IMR-90 (cell line): ENCODE measurements at regions not wholly inside any gene's neighbourhood (a gene's known extent, or its start where the extent isn't known, plus 50 kb on each side); places are given as distances from the start of the nearest gene placed in this dataset.

Source experiments
- ATAC-seq: fragments of 200-7000 bp; cut with Tn5 transposase; 2 replicates; pipeline ENCODE4 v1.9.1; 2020; ENCODE audit warnings: low read depth, mild to moderate bottlenecking, moderate library complexity
- BruUV-seq: library from RNA; stranded (reverse); fragments of 400-500 nt; replicated peaks from 2 replicates; lab custom pipeline; 2021; lab: Mats Ljungman, UMichigan
- CTCF ChIA-PET: fragments of 300-600 bp; formaldehyde crosslinking; extraction: SDS; loops from one replicate; lab custom pipeline; 2021; ENCODE audit warnings: antibody characterized with exemption; lab: Yijun Ruan, JAX
- POLR2A ChIA-PET: fragments of 300-600 bp; sonication (Branson Sonifier 250); formaldehyde crosslinking; loops from one replicate; lab custom pipeline; 2022; ENCODE audit warnings: antibody characterized with exemption; ENCODE audit not compliant: unreplicated experiment; lab: Charles Lee
- DNase-seq: peaks from one replicate; pipeline ENCODE4 v3.0.0; 2013
- H2AFZ ChIP-seq: replicated peaks from 2 replicates; pipeline ENCODE3; 2013; ENCODE audit warnings: low read length, mild to moderate bottlenecking; ENCODE audit not compliant: poor library complexity
- H2AK5ac ChIP-seq: 2 replicates; pipeline ENCODE4 v1.6.1; 2013; ENCODE audit warnings: low read depth, low read length, inconsistent platforms
- H2AK9ac ChIP-seq: replicated peaks from 2 replicates; pipeline ENCODE3; 2013; ENCODE audit warnings: mild to moderate bottlenecking, low read depth, low read length, moderate library complexity; ENCODE audit not compliant: poor library complexity
- H2BK120ac ChIP-seq: 2 replicates; pipeline ENCODE4 v1.6.1; 2013; ENCODE audit warnings: low read depth, low read length, inconsistent platforms
- H2BK15ac ChIP-seq: 3 replicates; pipeline ENCODE4 v1.6.1; 2013; ENCODE audit warnings: low read depth, low read length, inconsistent platforms
- H2BK20ac ChIP-seq: 2 replicates; pipeline ENCODE4 v1.6.1; 2013; ENCODE audit warnings: low read depth, mild to moderate bottlenecking, inconsistent platforms, low read length, moderate library complexity
- H2BK5ac ChIP-seq: 2 replicates; pipeline ENCODE4 v1.6.1; 2013; ENCODE audit warnings: mild to moderate bottlenecking, low read depth, low read length, inconsistent platforms; ENCODE audit not compliant: poor library complexity, severe bottlenecking
- H3K14ac ChIP-seq: replicated peaks from 2 replicates; pipeline ENCODE4 v1.6.1; 2013; ENCODE audit warnings: low read depth, low read length, inconsistent platforms
- H3K18ac ChIP-seq: 2 replicates; pipeline ENCODE4 v1.6.1; 2013; ENCODE audit warnings: low read depth, low read length, control low read depth
- H3K23ac ChIP-seq: 2 replicates; pipeline ENCODE4 v1.6.1; 2013; ENCODE audit warnings: low read depth, low read length, inconsistent platforms
- H3K27ac ChIP-seq: 2 replicates; pipeline ENCODE4 v1.5.1; 2013; ENCODE audit warnings: mild to moderate bottlenecking, control low read depth, low read length; ENCODE audit not compliant: insufficient read depth
- H3K27me3 ChIP-seq: 2 replicates; pipeline ENCODE4 v1.6.1; 2013; ENCODE audit warnings: low read length; ENCODE audit not compliant: control insufficient read depth, insufficient read depth
- H3K36me3 ChIP-seq: 2 replicates; pipeline ENCODE4 v1.6.1; 2013; ENCODE audit warnings: low read length, mixed read lengths; ENCODE audit not compliant: control insufficient read depth, insufficient read depth
- H3K4ac ChIP-seq: 2 replicates; pipeline ENCODE4 v1.6.1; 2013; ENCODE audit warnings: low read depth, low read length, inconsistent platforms
- H3K4me1 ChIP-seq: 2 replicates; pipeline ENCODE4 v1.6.1; 2013; ENCODE audit warnings: low read length, mixed read lengths; ENCODE audit not compliant: control insufficient read depth, insufficient read depth
- H3K4me2 ChIP-seq: 2 replicates; pipeline ENCODE4 v1.6.1; 2013; ENCODE audit warnings: low read depth, mild to moderate bottlenecking, control low read depth, low read length, moderate library complexity
- H3K4me3 ChIP-seq: 2 replicates; pipeline ENCODE4 v1.5.1; 2013; ENCODE audit warnings: low read depth, mild to moderate bottlenecking, control low read depth, low read length, moderate library complexity; ENCODE audit not compliant: insufficient read depth
- H3K56ac ChIP-seq: 2 replicates; pipeline ENCODE4 v1.6.1; 2013; ENCODE audit warnings: low read length, inconsistent platforms; ENCODE audit not compliant: insufficient read depth; ENCODE audit errors: extremely low read depth
- H3K79me1 ChIP-seq, 2 experiments: 2 replicates each; pipeline ENCODE4 v1.6.1; 2013; ENCODE audit warnings: low read length in 2 of 2, inconsistent platforms in 1 of 2, low read depth in 1 of 2
- H3K9ac ChIP-seq: 2 replicates; pipeline ENCODE4 v1.6.1; 2013; ENCODE audit warnings: low read depth, low read length, control low read depth
- H3K9me1 ChIP-seq: 2 replicates; pipeline ENCODE4 v1.6.1; 2013; ENCODE audit warnings: low read length, inconsistent platforms; ENCODE audit not compliant: insufficient read depth
- H3K9me3 ChIP-seq: 2 replicates; pipeline ENCODE4 v1.6.1; 2013; ENCODE audit warnings: low read length; ENCODE audit not compliant: control insufficient read depth, insufficient read depth
- H4K20me1 ChIP-seq: 2 replicates; pipeline ENCODE4 v1.6.1; 2013; ENCODE audit warnings: low read length, inconsistent platforms; ENCODE audit not compliant: insufficient read depth
- H4K5ac ChIP-seq: 2 replicates; pipeline ENCODE4 v1.6.1; 2013; ENCODE audit warnings: mild to moderate bottlenecking, low read depth, low read length, control low read depth
- H4K8ac ChIP-seq, 2 experiments: 2 replicates each; pipeline ENCODE4 v1.6.1; 2013; ENCODE audit warnings: low read depth in 2 of 2, low read length in 2 of 2, control low read depth in 1 of 2, inconsistent platforms in 1 of 2
- H4K91ac ChIP-seq: 2 replicates; pipeline ENCODE4 v1.6.1; 2013; ENCODE audit warnings: low read depth, low read length, inconsistent platforms; ENCODE audit not compliant: insufficient read depth
- CTCF ChIP-seq: conservative IDR thresholded peaks from 2 replicates; pipeline ENCODE4 v1.5.1; 2012; ENCODE audit warnings: mild to moderate bottlenecking, low read depth, low read length, improper control_type of control experiment
- POLR2A ChIP-seq: IDR thresholded peaks from 2 replicates; pipeline ENCODE4 v1.6.1; 2012; ENCODE audit warnings: mild to moderate bottlenecking, low read depth, low read length
- RAD21 ChIP-seq: IDR thresholded peaks from 2 replicates; pipeline ENCODE4 v1.6.1; 2012; ENCODE audit warnings: low read length, improper control_type of control experiment
- SMC3 ChIP-seq: fragments of 150-350 bp; IDR thresholded peaks from 2 replicates; pipeline ENCODE4 v1.6.1; 2016; ENCODE audit warnings: low read depth, mild to moderate bottlenecking, antibody characterized with exemption, low read length, moderate library complexity
- WGBS, 2 experiments: methylation state at CpG; one replicate each; pipeline versions ENCODE4 v1.1.5 to v1.1.7; 2013; ENCODE audit warnings: missing lambda C conversion rate in 2 of 2; ENCODE audit not compliant: insufficient read length in 1 of 2; ENCODE audit errors: extremely low coverage in 2 of 2; 5-methylcytosine and 5-hydroxymethylcytosine counted together
- dilution Hi-C: fragments of 300-500 bp; cut with HindIII; formaldehyde crosslinking; loops from one replicate; pipeline ENCODE4 v1.14.3; 2018; ENCODE audit warnings: low sequenced_read_pairs; ENCODE audit not compliant: unreplicated experiment
- in situ Hi-C: fragments of 300-500 bp; cut with MboI; formaldehyde crosslinking; loops from 3 replicates; pipeline ENCODE4 v1.14.3; 2019; ENCODE audit warnings: low sequenced_read_pairs, inconsistent platforms, mixed read lengths
- intact Hi-C: fragments of 100-400 bp; cut with micrococcal nuclease; formaldehyde crosslinking; loops from 2 replicates; pipeline ENCODE4 v1.10.0; 2022

- H3K27ac ChIP-seq = no peak overlapping the region
- no peaks in the 10 kb centered on the region for H3K9me3 ChIP-seq
- H3K4ac ChIP-seq = no peak overlapping the region
- CTCF ChIA-PET = interaction anchor here (0.5 kb wide), 1 partner anchor 171 kb away, joined by 7 read pairs; no protein-coding TSS in a partner anchor
- no peak overlapping the region for H2BK15ac ChIP-seq
- no peak overlapping the region for H2BK5ac ChIP-seq
- intact Hi-C loops = loop anchor here (5.0 to 10.0 kb wide), 4 partner anchors 415 to 957 kb away; no protein-coding TSS in a partner anchor
- H3K4me3 ChIP-seq = no peak overlapping the region
- POLR2A ChIA-PET = no interaction called here
- no peak overlapping the region for H3K18ac ChIP-seq
- no TSS peak for BruUV-seq
- H3K23ac ChIP-seq = no peak overlapping the region
- no peak overlapping the region for H4K91ac ChIP-seq
- no peak overlapping the region for H4K8ac ChIP-seq
- H2AK5ac ChIP-seq = no peak overlapping the region
- no peaks in the 10 kb centered on the region for H3K36me3 ChIP-seq
- H3K4me1 ChIP-seq = no peaks in the 10 kb centered on the region
- ATAC-seq (no peak), DNase-seq (peak; percentile 34)
- in situ Hi-C loops = no loop called here
- no peak overlapping the region for H4K5ac ChIP-seq
- no peaks in the 10 kb centered on the region for H3K79me1 ChIP-seq
- H3K14ac ChIP-seq = no peak overlapping the region
- no peak overlapping the region for H2BK20ac ChIP-seq
- no peaks in the 10 kb centered on the region for H3K9me1 ChIP-seq
- peaks cover 3% of the 10 kb centered on the region for H3K27me3 ChIP-seq
- H3K4me2 ChIP-seq = no peak overlapping the region
- no CpG with 5 or more reads among the region's 2 CpGs for WGBS, 2 experiments
- no peak overlapping the region for H2AFZ ChIP-seq
- no peak overlapping the region for H2BK120ac ChIP-seq
- no peak overlapping the region for H2AK9ac ChIP-seq
- dilution Hi-C loops = no loop called here
- H3K56ac ChIP-seq = no peak overlapping the region
- H4K20me1 ChIP-seq = no peaks in the 10 kb centered on the region
- no peak overlapping the region for H3K9ac ChIP-seq
- TF ChIP-seq SMC3 = peak; percentile 57
- TF ChIP-seq POLR2A = no peak
- TF ChIP-seq CTCF = peak; percentile 54
- peak; percentile 54 for TF ChIP-seq RAD21
These were observed 69.6 kb upstream of the PJA2 start for GRCh38 chr5:109479260-109479860.
